Activated T-helper 2 cell treated with anti-CD3 and anti-CD28 coated beads, Interferon-gamma antibody, Interleukin-2, Interleukin-4, amounts not matched to agents 10 μg/mL and 5 μg/mL and 100 μg/mL, durations not matched to agents 14 hours and 24 hours and 36 hours (primary cell): ENCODE measurements at regions not wholly inside any gene's neighbourhood (a gene's known extent, or its start where the extent isn't known, plus 50 kb on each side); places are given as distances from the start of the nearest gene placed in this dataset.

Experiments used
- DNase-seq: peaks from one replicate; pipeline ENCODE4 v3.0.0; 2021; ENCODE audit warnings: low spot score
- H3K27ac Mint-ChIP-seq: one replicate; pipeline ENCODE4 v1.8.0; 2021; ENCODE audit warnings: mixed read lengths
- H3K27me3 Mint-ChIP-seq: one replicate; pipeline ENCODE4 v1.8.0; 2021; ENCODE audit warnings: low read depth, mixed read lengths
- H3K36me3 Mint-ChIP-seq: one replicate; pipeline ENCODE4 v1.8.0; 2021; ENCODE audit warnings: low read depth, mixed read lengths
- H3K4me1 Mint-ChIP-seq: one replicate; pipeline ENCODE4 v1.8.0; 2021; ENCODE audit warnings: low read depth, mixed read lengths
- H3K4me3 Mint-ChIP-seq: one replicate; pipeline ENCODE4 v1.8.0; 2021; ENCODE audit warnings: low read depth, mild to moderate bottlenecking, moderate library complexity, mixed read lengths
- H3K9me3 Mint-ChIP-seq: one replicate; pipeline ENCODE4 v1.8.0; 2021; ENCODE audit warnings: mixed read lengths
- intact Hi-C: fragments of 100-400 bp; cut with micrococcal nuclease; formaldehyde crosslinking; loops from one replicate; pipeline ENCODE4 v1.15.1; 2023

DNA sequence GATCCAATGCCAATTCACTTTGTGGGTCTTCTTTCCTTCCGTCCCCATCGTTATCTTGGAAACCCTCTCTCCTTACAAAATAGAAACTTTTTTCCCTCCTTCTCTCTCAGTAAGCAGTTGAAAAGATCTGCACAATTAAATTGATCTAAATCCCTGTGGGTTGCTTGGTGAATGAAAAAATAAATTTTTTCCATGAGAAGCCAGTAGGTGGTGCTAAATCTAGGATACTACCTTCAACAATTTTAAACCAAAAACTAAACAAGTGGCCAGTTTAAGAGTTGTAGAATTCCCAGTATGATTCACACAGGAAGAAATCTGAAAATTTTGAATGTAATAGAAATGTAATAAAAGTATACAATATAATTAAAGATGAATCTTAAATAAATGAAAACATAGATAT lies 990.3 kb upstream of the ZNF722 start:
- peaks cover 40% of the 10 kb centered on the region for H3K9me3 Mint-ChIP-seq
- no peak overlapping the region for H3K4me3 Mint-ChIP-seq
- DNase-seq: no peak
- H3K27me3 Mint-ChIP-seq: no peaks in the 10 kb centered on the region
- H3K27ac Mint-ChIP-seq: no peak overlapping the region
- H3K36me3 Mint-ChIP-seq: no peaks in the 10 kb centered on the region
- H3K4me1 Mint-ChIP-seq: no peaks in the 10 kb centered on the region
- intact Hi-C loops: no loop called here

- intact Hi-C loops: no loop called here
- Mint-ChIP-seq H3K27me3 (no peaks in the 10 kb centered on the region), H3K4me1 (no peaks in the 10 kb centered on the region), H3K36me3 (no peaks in the 10 kb centered on the region), H3K4me3 (no peak overlapping the region), H3K27ac (no peak overlapping the region), H3K9me3 (peaks cover 43% of the 10 kb centered on the region)
- no peak for DNase-seq
Observed at GRCh38 chr7:63009771-63010170, 988.9 kb upstream of the ZNF722 start.

DNA sequence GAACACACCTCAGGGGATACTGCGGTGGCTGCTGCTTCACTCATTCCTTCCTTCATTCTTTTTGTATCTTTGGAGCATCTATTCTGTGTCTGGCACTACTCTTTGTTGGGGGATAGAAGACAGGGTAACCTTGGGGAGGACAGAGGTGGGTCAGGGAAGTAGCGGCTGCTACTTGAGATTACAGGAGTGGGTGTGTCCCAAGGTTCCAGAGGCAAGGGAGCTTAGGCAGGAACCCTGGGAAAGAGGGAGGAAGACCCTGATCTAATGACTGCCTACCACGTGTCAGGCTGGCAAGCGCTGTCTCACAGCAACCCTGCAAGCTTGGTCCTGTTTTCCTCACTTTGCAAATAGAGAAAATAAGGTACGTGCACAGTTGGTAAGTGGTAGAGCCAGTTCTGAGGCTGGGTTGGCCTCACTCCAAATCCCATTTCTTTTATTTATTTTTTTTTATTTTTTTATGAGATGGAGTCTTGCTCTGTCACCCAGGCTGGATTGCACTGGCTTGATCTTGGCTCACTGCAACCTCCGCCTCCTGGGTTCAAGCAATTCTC lies 985.9 kb upstream of the ZNF722 start:
- Mint-ChIP-seq H3K4me1 (no peaks in the 10 kb centered on the region), H3K4me3 (no peak overlapping the region)
- intact Hi-C loops: no loop called here

GRCh38 chr7:63014792-63015191 lies 983.9 kb upstream of the ZNF722 start:
- Mint-ChIP-seq H3K4me1 (no peaks in the 10 kb centered on the region), H3K36me3 (peaks cover 2% of the 10 kb centered on the region), H3K4me3 (no peak overlapping the region), H3K27ac (no peak overlapping the region), H3K9me3 (peaks cover 56% of the 10 kb centered on the region), H3K27me3 (no peaks in the 10 kb centered on the region)
- DNase-seq: no peak
- intact Hi-C loops: no loop called here

More for the DNA sequence above, 985.9 kb upstream of the ZNF722 start:
- Mint-ChIP-seq H3K9me3 (peaks cover 50% of the 10 kb centered on the region), H3K36me3 (peaks cover 2% of the 10 kb centered on the region), H3K27ac (no peak overlapping the region), H3K27me3 (no peaks in the 10 kb centered on the region)
- DNase-seq: no peak

DNA sequence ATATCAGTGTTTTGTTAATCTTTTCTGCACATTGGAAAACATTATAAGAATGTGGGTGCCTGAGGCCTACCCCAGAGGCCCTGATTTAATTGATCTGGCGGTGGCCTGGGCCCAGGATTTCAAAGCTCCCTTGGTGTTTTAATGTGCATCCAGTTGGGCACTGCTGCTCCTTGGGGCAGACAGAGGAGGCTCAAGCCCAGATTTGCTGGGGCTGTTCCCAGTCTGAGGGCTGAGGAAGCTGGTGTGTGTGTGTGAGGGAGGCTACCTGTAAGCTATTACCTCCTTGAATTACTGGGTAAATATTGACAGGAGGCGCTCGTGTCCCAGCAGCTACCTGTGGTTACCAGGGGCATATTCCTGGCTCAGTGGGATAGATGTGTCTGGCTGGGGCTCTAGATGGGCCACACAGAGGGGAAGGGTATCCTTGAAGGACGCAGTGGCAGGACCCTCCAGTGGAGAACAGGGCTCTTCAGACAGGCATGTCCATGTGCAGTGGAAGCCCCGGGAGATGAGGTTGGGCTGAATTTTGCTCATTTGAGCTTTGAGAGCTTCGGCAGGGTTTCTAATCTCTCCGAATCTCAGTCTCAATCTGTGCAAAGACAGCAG lies 975.4 kb upstream of the ZNF722 start:
- H3K27ac Mint-ChIP-seq: no peak overlapping the region
- H3K4me3 Mint-ChIP-seq: no peak overlapping the region
- H3K4me1 Mint-ChIP-seq: no peaks in the 10 kb centered on the region
- intact Hi-C loops: no loop called here
- DNase-seq: no peak
- no peaks in the 10 kb centered on the region for H3K36me3 Mint-ChIP-seq
- no peaks in the 10 kb centered on the region for H3K27me3 Mint-ChIP-seq
- peaks cover 59% of the 10 kb centered on the region for H3K9me3 Mint-ChIP-seq

DNA sequence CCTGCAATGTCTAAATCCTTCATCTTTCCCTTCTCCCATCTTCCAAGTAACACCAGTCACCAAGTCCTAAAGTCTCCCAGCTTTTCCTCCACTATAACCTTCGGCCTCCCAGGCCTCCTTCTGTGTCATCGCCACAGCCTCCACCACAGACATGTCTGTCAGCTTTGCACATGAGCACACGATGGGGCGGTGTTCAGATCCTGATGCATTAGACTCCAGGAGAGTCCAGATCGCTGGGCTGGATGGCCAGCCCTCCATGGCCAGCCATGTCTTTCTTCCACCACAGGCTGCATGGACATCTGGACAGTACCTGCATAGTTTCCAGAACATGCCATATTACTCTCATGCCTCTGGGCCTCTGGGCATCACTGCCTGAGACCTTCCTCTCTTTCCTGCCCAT lies 974.2 kb upstream of the ZNF722 start:
- H3K4me1 Mint-ChIP-seq: no peaks in the 10 kb centered on the region
- H3K9me3 Mint-ChIP-seq: peaks cover 61% of the 10 kb centered on the region
- intact Hi-C loops: no loop called here
- DNase-seq: no peak
- H3K27me3 Mint-ChIP-seq: no peaks in the 10 kb centered on the region
- no peaks in the 10 kb centered on the region for H3K36me3 Mint-ChIP-seq
- H3K4me3 Mint-ChIP-seq: no peak overlapping the region
- no peak overlapping the region for H3K27ac Mint-ChIP-seq

- Mint-ChIP-seq H3K36me3 (no peaks in the 10 kb centered on the region), H3K27me3 (no peaks in the 10 kb centered on the region), H3K9me3 (peaks cover 67% of the 10 kb centered on the region), H3K4me1 (no peaks in the 10 kb centered on the region), H3K4me3 (no peak overlapping the region), H3K27ac (no peak overlapping the region)
- no peak for DNase-seq
- intact Hi-C loops: no loop called here
Observed at GRCh38 chr7:63025815-63026214, 972.8 kb upstream of the ZNF722 start.

GRCh38 chr7:63027075-63027474 lies 971.6 kb upstream of the ZNF722 start:
- peaks cover 74% of the 10 kb centered on the region for H3K9me3 Mint-ChIP-seq
- intact Hi-C loops: no loop called here
- DNase-seq: no peak
- no peaks in the 10 kb centered on the region for H3K36me3 Mint-ChIP-seq
- no peaks in the 10 kb centered on the region for H3K27me3 Mint-ChIP-seq
- H3K4me1 Mint-ChIP-seq: no peaks in the 10 kb centered on the region
- H3K4me3 Mint-ChIP-seq: no peak overlapping the region
- no peak overlapping the region for H3K27ac Mint-ChIP-seq

GRCh38 chr7:63028376-63029206 lies 970.1 kb upstream of the ZNF722 start:
- Mint-ChIP-seq H3K36me3 (no peaks in the 10 kb centered on the region), H3K9me3 (peaks cover 78% of the 10 kb centered on the region), H3K4me3 (no peak overlapping the region), H3K4me1 (no peaks in the 10 kb centered on the region), H3K27me3 (no peaks in the 10 kb centered on the region), H3K27ac (no peak overlapping the region)
- DNase-seq: no peak
- intact Hi-C loops: no loop called here

DNA sequence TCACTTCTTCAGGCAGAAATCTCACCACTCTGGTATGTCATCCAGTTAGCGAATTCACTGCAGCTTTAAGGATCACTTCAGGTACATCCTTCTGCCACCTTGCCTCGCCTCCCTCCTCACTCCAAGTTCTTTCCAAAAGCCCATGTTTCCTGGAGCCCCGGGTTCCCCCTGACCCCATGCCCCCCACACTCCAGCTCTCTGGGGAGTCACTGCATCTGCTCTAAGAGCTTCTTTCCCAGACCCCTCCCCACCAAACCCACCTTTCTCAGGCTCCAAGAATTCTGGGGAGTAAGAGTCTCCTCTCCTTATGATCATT lies 969.5 kb upstream of the ZNF722 start:
- Mint-ChIP-seq H3K4me1 (no peaks in the 10 kb centered on the region), H3K27ac (no peak overlapping the region), H3K36me3 (no peaks in the 10 kb centered on the region), H3K9me3 (peaks cover 79% of the 10 kb centered on the region), H3K27me3 (no peaks in the 10 kb centered on the region), H3K4me3 (no peak overlapping the region)
- DNase-seq: no peak
- intact Hi-C loops: no loop called here

GRCh38 chr7:63030061-63030460 lies 968.6 kb upstream of the ZNF722 start:
- intact Hi-C loops: no loop called here
- H3K4me1 Mint-ChIP-seq: no peaks in the 10 kb centered on the region
- DNase-seq: no peak
- H3K27ac Mint-ChIP-seq: no peak overlapping the region
- H3K4me3 Mint-ChIP-seq: no peak overlapping the region
- H3K36me3 Mint-ChIP-seq: no peaks in the 10 kb centered on the region
- no peaks in the 10 kb centered on the region for H3K27me3 Mint-ChIP-seq
- H3K9me3 Mint-ChIP-seq: peaks cover 75% of the 10 kb centered on the region

GRCh38 chr7:63031838-63032436 lies 966.7 kb upstream of the ZNF722 start:
- Mint-ChIP-seq H3K27me3 (no peaks in the 10 kb centered on the region), H3K36me3 (no peaks in the 10 kb centered on the region), H3K9me3 (peaks cover 78% of the 10 kb centered on the region), H3K4me3 (no peak overlapping the region), H3K27ac (no peak overlapping the region), H3K4me1 (no peaks in the 10 kb centered on the region)
- no peak for DNase-seq
- intact Hi-C loops: no loop called here

GRCh38 chr7:63037242-63037641 lies 961.4 kb upstream of the ZNF722 start:
- H3K4me3 Mint-ChIP-seq: no peak overlapping the region
- peaks cover 80% of the 10 kb centered on the region for H3K9me3 Mint-ChIP-seq
- no peak overlapping the region for H3K27ac Mint-ChIP-seq
- no peaks in the 10 kb centered on the region for H3K36me3 Mint-ChIP-seq
- H3K4me1 Mint-ChIP-seq: no peaks in the 10 kb centered on the region
- intact Hi-C loops: no loop called here
- no peak for DNase-seq
- no peaks in the 10 kb centered on the region for H3K27me3 Mint-ChIP-seq
